ENCODE measurements at regions not wholly inside any gene's neighbourhood (a gene's known extent, or its start where the extent isn't known, plus 50 kb on each side); places are given as distances from the start of the nearest gene placed in this dataset.

GRCh38 chr15:70555713-70556112 is 207.6 kb downstream of the UACA start:
- Histone ChIP-seq H3K4me1 (ENCODE audit: control insufficient read depth, insufficient read depth, low read length) (peaks cover 5% of the 10 kb centered on the region), H3K36me3 (ENCODE audit: control insufficient read depth in 2 of 2, insufficient read depth in 2 of 2, low read length in 2 of 2) (no peaks in the 10 kb centered on the region), H3K4me3 (ENCODE audit: low read length in 2 of 2) (no peak overlapping the region), H3K27me3 (ENCODE audit: control insufficient read depth in 1 of 2, insufficient read depth in 2 of 2, low read length in 2 of 2) (peaks cover 0 to 3% of the 10 kb centered on the region in 2 donors), H3K9me3 (ENCODE audit: control insufficient read depth in 2 of 2, low read length in 2 of 2) (no peaks in the 10 kb centered on the region), H3K27ac (ENCODE audit: low read length) (no peak overlapping the region), H3K9ac (ENCODE audit: low read length in 2 of 2) (no peak overlapping the region)

GRCh38 chr15:70547846-70548487 is 215.4 kb downstream of the UACA start:
- H3K9ac ChIP-seq (ENCODE audit: low read length in 2 of 2) = no peak overlapping the region
- no peak overlapping the region for H3K27ac ChIP-seq (ENCODE audit: low read length)
- H3K27me3 ChIP-seq (ENCODE audit: control insufficient read depth in 1 of 2, insufficient read depth in 2 of 2, low read length in 2 of 2) = no peaks in the 10 kb centered on the region
- H3K4me3 ChIP-seq (ENCODE audit: low read length in 2 of 2) = no peak overlapping the region
- no peaks in the 10 kb centered on the region for H3K4me1 ChIP-seq (ENCODE audit: control insufficient read depth, insufficient read depth, low read length)
- no peaks in the 10 kb centered on the region for H3K36me3 ChIP-seq (ENCODE audit: control insufficient read depth in 2 of 2, insufficient read depth in 2 of 2, low read length in 2 of 2)
- H3K9me3 ChIP-seq (ENCODE audit: control insufficient read depth in 2 of 2, low read length in 2 of 2) = no peaks in the 10 kb centered on the region

- Histone ChIP-seq H3K27me3 (ENCODE audit: control insufficient read depth in 1 of 2, insufficient read depth in 2 of 2, low read length in 2 of 2) (no peaks in the 10 kb centered on the region), H3K9me3 (ENCODE audit: control insufficient read depth in 2 of 2, low read length in 2 of 2) (no peaks in the 10 kb centered on the region), H3K9ac (ENCODE audit: low read length in 2 of 2) (no peak overlapping the region), H3K4me3 (ENCODE audit: low read length in 2 of 2) (no peak overlapping the region), H3K27ac (ENCODE audit: low read length) (no peak overlapping the region), H3K36me3 (ENCODE audit: control insufficient read depth in 2 of 2, insufficient read depth in 2 of 2, low read length in 2 of 2) (no peaks in the 10 kb centered on the region), H3K4me1 (ENCODE audit: control insufficient read depth, insufficient read depth, low read length) (no peaks in the 10 kb centered on the region)
Measured at GRCh38 chr15:70545526-70545925, 217.8 kb downstream of the UACA start.

- H3K27ac ChIP-seq (ENCODE audit: low read length) = no peak overlapping the region
- H3K9me3 ChIP-seq (ENCODE audit: control insufficient read depth in 2 of 2, low read length in 2 of 2) = no peaks in the 10 kb centered on the region
- H3K4me1 ChIP-seq (ENCODE audit: control insufficient read depth, insufficient read depth, low read length) = no peaks in the 10 kb centered on the region
- no peaks in the 10 kb centered on the region for H3K36me3 ChIP-seq (ENCODE audit: control insufficient read depth in 2 of 2, insufficient read depth in 2 of 2, low read length in 2 of 2)
- H3K27me3 ChIP-seq (ENCODE audit: control insufficient read depth in 1 of 2, insufficient read depth in 2 of 2, low read length in 2 of 2) = peaks cover 0 to 9% of the 10 kb centered on the region in 2 donors
- H3K9ac ChIP-seq (ENCODE audit: low read length in 2 of 2) = no peak overlapping the region
- no peak overlapping the region for H3K4me3 ChIP-seq (ENCODE audit: low read length in 2 of 2)
Measured at GRCh38 chr15:70541511-70541910, 221.8 kb downstream of the UACA start.

- H3K4me3 ChIP-seq (ENCODE audit: low read length in 2 of 2) = no peak overlapping the region
- no peak overlapping the region for H3K27ac ChIP-seq (ENCODE audit: low read length)
- no peaks in the 10 kb centered on the region for H3K9me3 ChIP-seq (ENCODE audit: control insufficient read depth in 2 of 2, low read length in 2 of 2)
- no peak overlapping the region for H3K9ac ChIP-seq (ENCODE audit: low read length in 2 of 2)
- no peaks in the 10 kb centered on the region for H3K36me3 ChIP-seq (ENCODE audit: control insufficient read depth in 2 of 2, insufficient read depth in 2 of 2, low read length in 2 of 2)
- no peaks in the 10 kb centered on the region for H3K4me1 ChIP-seq (ENCODE audit: control insufficient read depth, insufficient read depth, low read length)
- peaks cover 0 to 9% of the 10 kb centered on the region in 2 donors for H3K27me3 ChIP-seq (ENCODE audit: control insufficient read depth in 1 of 2, insufficient read depth in 2 of 2, low read length in 2 of 2)
Measured at GRCh38 chr15:70539912-70540530, 223.3 kb downstream of the UACA start.

GRCh38 chr15:70539409-70539808 is 223.9 kb downstream of the UACA start:
- Histone ChIP-seq H3K4me3 (ENCODE audit: low read length in 2 of 2) (no peak overlapping the region), H3K9me3 (ENCODE audit: control insufficient read depth in 2 of 2, low read length in 2 of 2) (no peaks in the 10 kb centered on the region), H3K4me1 (ENCODE audit: control insufficient read depth, insufficient read depth, low read length) (no peaks in the 10 kb centered on the region), H3K27me3 (ENCODE audit: control insufficient read depth in 1 of 2, insufficient read depth in 2 of 2, low read length in 2 of 2) (peaks cover 0 to 9% of the 10 kb centered on the region in 2 donors), H3K27ac (ENCODE audit: low read length) (no peak overlapping the region), H3K9ac (ENCODE audit: low read length in 2 of 2) (no peak overlapping the region), H3K36me3 (ENCODE audit: control insufficient read depth in 2 of 2, insufficient read depth in 2 of 2, low read length in 2 of 2) (no peaks in the 10 kb centered on the region)

- H3K36me3 ChIP-seq (ENCODE audit: control insufficient read depth in 2 of 2, insufficient read depth in 2 of 2, low read length in 2 of 2) = no peaks in the 10 kb centered on the region
- H3K9me3 ChIP-seq (ENCODE audit: control insufficient read depth in 2 of 2, low read length in 2 of 2) = no peaks in the 10 kb centered on the region
- no peak overlapping the region for H3K9ac ChIP-seq (ENCODE audit: low read length in 2 of 2)
- peaks cover 0 to 9% of the 10 kb centered on the region in 2 donors for H3K27me3 ChIP-seq (ENCODE audit: control insufficient read depth in 1 of 2, insufficient read depth in 2 of 2, low read length in 2 of 2)
- no peak overlapping the region for H3K27ac ChIP-seq (ENCODE audit: low read length)
- H3K4me1 ChIP-seq (ENCODE audit: control insufficient read depth, insufficient read depth, low read length) = no peaks in the 10 kb centered on the region
- no peak overlapping the region for H3K4me3 ChIP-seq (ENCODE audit: low read length in 2 of 2)
Measured at GRCh38 chr15:70538278-70538677, 225.1 kb downstream of the UACA start.

GRCh38 chr15:70535955-70536338 is 227.4 kb downstream of the UACA start:
- H3K27me3 ChIP-seq (ENCODE audit: control insufficient read depth in 1 of 2, insufficient read depth in 2 of 2, low read length in 2 of 2) = peaks cover 4 to 11% of the 10 kb centered on the region in 2 donors
- no peaks in the 10 kb centered on the region for H3K36me3 ChIP-seq (ENCODE audit: control insufficient read depth in 2 of 2, insufficient read depth in 2 of 2, low read length in 2 of 2)
- H3K9me3 ChIP-seq (ENCODE audit: control insufficient read depth in 2 of 2, low read length in 2 of 2) = no peaks in the 10 kb centered on the region
- no peak overlapping the region for H3K4me3 ChIP-seq (ENCODE audit: low read length in 2 of 2)
- no peak overlapping the region for H3K9ac ChIP-seq (ENCODE audit: low read length in 2 of 2)
- no peak overlapping the region for H3K27ac ChIP-seq (ENCODE audit: low read length)
- H3K4me1 ChIP-seq (ENCODE audit: control insufficient read depth, insufficient read depth, low read length) = no peaks in the 10 kb centered on the region

GRCh38 chr15:70535071-70535954 is 228.0 kb downstream of the UACA start:
- no peaks in the 10 kb centered on the region for H3K9me3 ChIP-seq (ENCODE audit: control insufficient read depth in 2 of 2, low read length in 2 of 2)
- no peak overlapping the region for H3K4me3 ChIP-seq (ENCODE audit: low read length in 2 of 2)
- H3K9ac ChIP-seq (ENCODE audit: low read length in 2 of 2) = no peak overlapping the region
- H3K27me3 ChIP-seq (ENCODE audit: control insufficient read depth in 1 of 2, insufficient read depth in 2 of 2, low read length in 2 of 2) = peaks cover 4 to 11% of the 10 kb centered on the region in 2 donors
- no peaks in the 10 kb centered on the region for H3K4me1 ChIP-seq (ENCODE audit: control insufficient read depth, insufficient read depth, low read length)
- no peak overlapping the region for H3K27ac ChIP-seq (ENCODE audit: low read length)
- no peaks in the 10 kb centered on the region for H3K36me3 ChIP-seq (ENCODE audit: control insufficient read depth in 2 of 2, insufficient read depth in 2 of 2, low read length in 2 of 2)

- no peak overlapping the region for H3K9ac ChIP-seq (ENCODE audit: low read length in 2 of 2)
- no peaks in the 10 kb centered on the region for H3K36me3 ChIP-seq (ENCODE audit: control insufficient read depth in 2 of 2, insufficient read depth in 2 of 2, low read length in 2 of 2)
- no peaks in the 10 kb centered on the region for H3K4me1 ChIP-seq (ENCODE audit: control insufficient read depth, insufficient read depth, low read length)
- no peaks in the 10 kb centered on the region for H3K9me3 ChIP-seq (ENCODE audit: control insufficient read depth in 2 of 2, low read length in 2 of 2)
- H3K27me3 ChIP-seq (ENCODE audit: control insufficient read depth in 1 of 2, insufficient read depth in 2 of 2, low read length in 2 of 2) = peaks cover 4 to 9% of the 10 kb centered on the region in 2 donors
- no peak overlapping the region for H3K27ac ChIP-seq (ENCODE audit: low read length)
- H3K4me3 ChIP-seq (ENCODE audit: low read length in 2 of 2) = no peak overlapping the region
Measured at GRCh38 chr15:70533931-70534742, 229.2 kb downstream of the UACA start.
